ENCODE measurements at regions not wholly inside any gene's neighbourhood (a gene's known extent, or its start where the extent isn't known, plus 50 kb on each side); places are given as distances from the start of the nearest gene placed in this dataset.

GRCh38 chr6:53994201-53994600 is 117.0 kb upstream of the MLIP start:
- Histone ChIP-seq H3K27ac (ENCODE audit: low read length) (no peak overlapping the region), H3K4me3 (ENCODE audit: low read length) (no peak overlapping the region), H3K36me3 (ENCODE audit: control insufficient read depth, insufficient read depth, low read length) (no peaks in the 10 kb centered on the region), H3K27me3 (ENCODE audit: control insufficient read depth, insufficient read depth, low read length) (no peaks in the 10 kb centered on the region), H3K9me3 (ENCODE audit: control insufficient read depth, insufficient read depth, low read length) (no peaks in the 10 kb centered on the region), H3K4me1 (ENCODE audit: control insufficient read depth, insufficient read depth, low read length) (no peaks in the 10 kb centered on the region)
- Mint-ChIP-seq H3K27me3 (ENCODE audit: low read depth in 2 of 2) (peaks cover 0 to 4% of the 10 kb centered on the region in 2 donors), H3K27ac (no peak overlapping the region), H3K4me3 (no peak overlapping the region), H3K4me1 (no peaks in the 10 kb centered on the region), H3K9me3 (no peaks in the 10 kb centered on the region), H3K36me3 (no peaks in the 10 kb centered on the region)
- no peak for ATAC-seq
- no CpG with 5 or more reads among the region's 1 CpG for whole genome bisulfite sequencing (ENCODE audit: insufficient coverage)
- no peak for DNase-seq
- intact Hi-C loops (cut with micrococcal nuclease): no loop called here
- TF ChIP-seq CTCF (IDR thresholded peaks at IDR 0.05): no peak

DNA sequence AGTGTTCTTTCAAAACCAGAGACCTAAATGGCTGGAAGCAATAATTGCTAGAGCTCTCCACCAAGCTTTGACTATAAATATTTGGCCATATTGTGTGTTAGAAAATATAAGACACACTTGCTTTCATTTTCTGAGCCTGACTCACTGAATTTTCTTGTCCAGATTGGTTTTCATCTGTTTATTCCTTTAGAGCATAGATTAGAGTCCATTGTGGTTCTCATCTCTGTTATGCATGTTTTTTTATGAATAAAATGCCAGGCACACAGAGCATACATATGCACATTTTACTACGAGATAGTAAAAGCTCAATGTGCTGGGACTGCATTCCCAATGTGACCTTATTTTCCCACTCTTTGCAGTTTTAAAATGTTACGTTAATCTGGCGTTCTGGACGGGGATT is 115.3 kb upstream of the MLIP start:
- no peaks in the 10 kb centered on the region for H3K36me3 ChIP-seq (ENCODE audit: control insufficient read depth, insufficient read depth, low read length)
- no peaks in the 10 kb centered on the region for H3K36me3 Mint-ChIP-seq
- no peaks in the 10 kb centered on the region for H3K9me3 Mint-ChIP-seq
- no peak for TF ChIP-seq CTCF (IDR thresholded peaks at IDR 0.05)
- H3K27ac ChIP-seq (ENCODE audit: low read length): no peak overlapping the region
- no peak for DNase-seq
- WGBS (ENCODE audit: insufficient coverage): 86% methylated on average over 4 of the region's 4 CpGs
- ATAC-seq: no peak
- H3K4me1 Mint-ChIP-seq: no peaks in the 10 kb centered on the region
- no peaks in the 10 kb centered on the region for H3K9me3 ChIP-seq (ENCODE audit: control insufficient read depth, insufficient read depth, low read length)
- H3K4me1 ChIP-seq (ENCODE audit: control insufficient read depth, insufficient read depth, low read length): no peaks in the 10 kb centered on the region
- no peak overlapping the region for H3K27ac Mint-ChIP-seq
- no peak overlapping the region for H3K4me3 Mint-ChIP-seq
- H3K27me3 Mint-ChIP-seq (ENCODE audit: low read depth in 2 of 2): peaks cover 0 to 4% of the 10 kb centered on the region in 2 donors
- intact Hi-C loops (cut with micrococcal nuclease): no loop called here
- no peak overlapping the region for H3K4me3 ChIP-seq (ENCODE audit: low read length)
- no peaks in the 10 kb centered on the region for H3K27me3 ChIP-seq (ENCODE audit: control insufficient read depth, insufficient read depth, low read length)

DNA sequence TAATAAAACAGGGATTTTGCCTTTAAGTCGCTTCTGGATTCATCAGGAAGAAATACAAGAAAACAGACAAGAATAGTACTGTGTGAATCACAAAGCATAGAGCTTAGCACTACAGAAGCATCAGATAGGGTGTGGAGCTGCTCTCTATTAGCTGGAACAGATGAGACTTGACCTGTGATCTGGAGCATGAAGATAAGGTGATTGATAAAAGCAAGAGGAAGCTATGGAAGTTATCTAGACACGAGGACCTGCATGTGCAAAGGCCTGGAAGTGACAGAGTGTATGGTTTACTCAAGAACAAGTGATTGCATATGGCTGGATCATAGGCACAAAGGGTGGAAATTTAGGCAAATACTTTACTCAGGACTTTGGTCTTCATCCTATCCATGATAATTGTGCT is 112.9 kb upstream of the MLIP start:
- no peaks in the 10 kb centered on the region for H3K9me3 Mint-ChIP-seq
- H3K27ac Mint-ChIP-seq: no peak overlapping the region

More for the DNA sequence above, 112.9 kb upstream of the MLIP start:
- ATAC-seq (no peak), DNase-seq (no peak)
- no peaks in the 10 kb centered on the region for H3K4me1 Mint-ChIP-seq
- Histone ChIP-seq H3K36me3 (ENCODE audit: control insufficient read depth, insufficient read depth, low read length) (no peaks in the 10 kb centered on the region), H3K4me3 (ENCODE audit: low read length) (no peak overlapping the region), H3K27ac (ENCODE audit: low read length) (no peak overlapping the region), H3K4me1 (ENCODE audit: control insufficient read depth, insufficient read depth, low read length) (no peaks in the 10 kb centered on the region), H3K27me3 (ENCODE audit: control insufficient read depth, insufficient read depth, low read length) (no peaks in the 10 kb centered on the region), H3K9me3 (ENCODE audit: control insufficient read depth, insufficient read depth, low read length) (no peaks in the 10 kb centered on the region)
- H3K4me3 Mint-ChIP-seq: no peak overlapping the region
- WGBS (ENCODE audit: insufficient coverage): 45% methylated on average over 2 of the region's 2 CpGs
- H3K27me3 Mint-ChIP-seq (ENCODE audit: low read depth in 2 of 2): peaks cover 0 to 2% of the 10 kb centered on the region in 2 donors
- intact Hi-C loops (cut with micrococcal nuclease): no loop called here
- no peaks in the 10 kb centered on the region for H3K36me3 Mint-ChIP-seq
- TF ChIP-seq CTCF (IDR thresholded peaks at IDR 0.05): no peak

All from natural killer cell (primary cell).